ENCODE measurements at regions not wholly inside any gene's neighbourhood (a gene's known extent, or its start where the extent isn't known, plus 50 kb on each side); places are given as distances from the start of the nearest gene placed in this dataset.

- no peak for DNase-seq (ENCODE audit: low read depth)
Observed at GRCh38 chr4:15232366-15233263, 195.2 kb upstream of the C1QTNF7 start.

DNA sequence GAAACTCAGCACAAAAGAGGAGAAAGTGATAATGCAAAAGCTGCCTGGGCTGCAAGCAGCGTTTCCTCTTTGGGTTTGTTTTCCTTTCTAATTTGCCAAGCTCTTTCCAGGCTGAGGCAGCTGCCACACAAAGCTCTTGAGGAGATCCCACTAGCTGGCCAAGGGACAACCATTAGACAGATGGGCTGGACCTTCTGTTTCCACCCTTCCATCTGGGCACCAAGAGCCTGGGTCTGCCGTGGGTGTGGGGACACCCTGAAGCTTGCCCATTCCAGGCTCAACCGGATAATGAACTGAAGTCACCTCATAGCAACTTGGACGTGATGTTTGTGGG is 194.6 kb upstream of the C1QTNF7 start:
- no peak for DNase-seq (ENCODE audit: low read depth)

DNA sequence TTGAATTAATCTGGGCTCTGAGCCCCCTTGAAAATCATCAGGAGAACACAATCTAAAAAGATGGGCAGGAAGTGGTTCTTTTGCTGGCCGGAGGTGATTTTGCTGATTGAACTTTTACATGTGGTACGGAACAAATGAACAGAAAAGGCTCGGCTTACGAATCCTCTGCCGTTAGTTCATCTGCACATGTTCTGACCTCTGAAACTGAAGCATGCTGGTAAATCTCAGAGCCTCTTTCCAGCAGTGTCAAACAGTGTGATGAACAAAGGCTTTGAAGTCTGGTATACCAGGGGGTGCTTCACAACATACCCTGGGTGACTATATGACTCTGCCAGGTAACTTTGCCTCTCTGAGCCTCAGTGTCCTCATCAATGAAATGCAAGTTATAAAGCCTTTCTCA is 194.2 kb upstream of the C1QTNF7 start:
- no peak for DNase-seq (ENCODE audit: low read depth)

DNA sequence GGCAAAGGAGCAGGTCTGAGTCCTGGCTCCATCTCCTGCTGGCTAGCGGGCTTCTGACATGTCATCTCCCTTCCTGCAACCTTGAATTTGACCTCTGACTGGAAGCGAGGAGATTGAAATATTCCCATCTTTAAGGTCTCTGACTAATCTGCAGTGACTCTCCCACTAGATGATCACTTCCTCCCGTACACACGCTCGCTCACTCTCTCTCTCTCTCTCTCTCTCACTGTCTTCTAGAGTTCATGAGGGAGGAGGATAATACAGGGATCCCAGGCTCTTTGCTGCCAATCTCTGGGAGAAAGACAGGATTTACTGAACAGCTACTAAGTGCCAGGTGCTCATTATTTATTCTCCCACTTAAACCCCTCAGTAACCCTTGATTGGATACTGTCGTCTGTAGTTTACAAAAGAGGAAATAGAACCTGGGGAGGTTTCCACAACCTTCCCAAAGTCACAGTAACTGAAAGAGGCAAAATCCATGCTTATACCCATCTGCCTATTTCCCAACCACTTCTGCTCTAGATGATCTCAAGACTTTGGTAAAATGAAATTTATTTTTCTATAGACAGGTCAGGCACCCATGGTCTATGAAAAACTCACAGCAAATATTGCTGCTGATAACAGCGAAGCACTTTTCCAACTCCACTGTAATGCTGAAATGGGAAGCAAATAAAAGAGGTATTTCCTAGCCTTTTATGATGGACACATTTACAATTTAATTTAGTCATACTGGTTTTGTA is 193.5 kb upstream of the C1QTNF7 start:
- no peak for DNase-seq (ENCODE audit: low read depth)

GRCh38 chr4:15234856-15235126 is 193.0 kb upstream of the C1QTNF7 start:
- DNase-seq (ENCODE audit: low read depth) = no peak

GRCh38 chr4:15235135-15235534 is 192.7 kb upstream of the C1QTNF7 start:
- DNase-seq (ENCODE audit: low read depth) = no peak

- no peak for DNase-seq (ENCODE audit: low read depth)
Observed at GRCh38 chr4:15237648-15238230, 190.1 kb upstream of the C1QTNF7 start.

DNA sequence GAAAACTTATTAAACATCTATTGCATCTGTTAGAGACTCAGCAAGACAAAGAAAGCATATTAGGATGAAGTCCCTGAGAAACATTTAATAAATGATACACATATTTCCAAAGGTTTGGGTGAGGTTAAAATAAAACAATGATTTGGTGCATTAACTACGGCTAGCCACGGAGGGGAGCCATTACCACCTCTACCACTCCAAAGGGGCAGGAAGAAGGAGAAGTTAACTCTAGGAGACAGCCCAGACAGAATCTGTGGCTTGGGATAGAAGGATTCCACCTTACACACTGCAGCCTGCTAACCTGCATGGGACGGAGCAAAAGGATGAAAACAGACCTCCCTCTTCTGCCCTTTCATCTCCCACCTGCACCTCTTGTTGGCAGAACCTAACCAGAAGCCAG is 189.1 kb upstream of the C1QTNF7 start:
- no peak for DNase-seq (ENCODE audit: low read depth)

DNA sequence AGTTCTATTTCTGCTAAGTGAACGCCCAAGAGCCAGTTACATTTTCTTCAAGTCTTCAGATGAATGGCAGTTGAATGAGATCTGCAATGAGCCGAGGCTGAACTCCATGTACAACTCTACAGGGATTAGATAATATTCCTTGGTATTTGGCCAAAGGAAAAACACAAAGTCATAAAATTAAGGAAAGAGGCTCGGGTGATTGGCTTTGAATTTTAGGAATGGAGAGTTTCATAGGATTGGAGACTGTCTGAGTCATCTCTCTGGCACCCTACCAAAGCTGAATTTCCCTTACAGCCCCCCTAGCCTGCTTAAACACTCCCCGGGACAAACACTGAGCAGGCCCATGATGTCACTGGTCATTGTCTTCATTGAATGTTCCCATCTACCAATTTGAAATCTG is 188.0 kb upstream of the C1QTNF7 start:
- DNase-seq (ENCODE audit: low read depth) = no peak

DNA sequence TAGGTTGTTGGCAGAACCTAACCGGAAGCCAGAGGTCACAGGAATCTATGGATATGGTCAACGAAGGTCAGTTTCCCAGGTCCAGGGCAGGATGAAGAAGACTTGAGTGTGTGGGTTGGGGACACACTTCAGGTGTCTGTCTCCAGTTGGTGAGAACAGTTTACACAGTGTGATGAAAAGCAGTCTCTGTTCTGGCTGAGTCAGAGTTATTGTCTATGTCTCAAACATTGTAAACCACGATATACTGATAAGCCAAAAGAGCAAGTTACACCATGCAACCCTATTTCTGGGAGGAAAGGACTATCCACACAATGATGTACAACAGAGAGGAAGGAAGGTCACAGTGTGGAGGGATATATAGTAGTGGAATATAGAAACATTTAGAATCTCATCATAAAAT is 187.1 kb upstream of the C1QTNF7 start:
- no peak for DNase-seq (ENCODE audit: low read depth)

DNA sequence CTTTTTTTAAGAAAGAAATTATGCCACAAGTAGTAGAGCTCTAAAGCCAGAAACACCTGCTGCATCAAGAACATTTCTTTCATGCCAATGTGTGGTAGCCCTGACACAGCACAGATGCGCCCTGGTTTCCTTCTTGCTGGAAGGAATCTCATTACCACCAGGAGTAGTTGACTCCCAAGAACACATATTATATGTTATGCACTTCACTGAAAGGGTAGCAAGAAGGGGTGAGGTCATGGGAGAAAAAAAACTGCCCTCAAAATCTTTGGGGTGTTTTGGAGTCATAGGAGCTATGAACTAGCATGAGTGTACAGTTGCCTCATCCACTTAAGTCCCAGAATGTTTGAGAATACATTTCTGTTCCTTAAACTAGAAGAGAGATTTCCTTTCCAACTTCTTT is 185.8 kb upstream of the C1QTNF7 start:
- no peak for DNase-seq (ENCODE audit: low read depth)

DNA sequence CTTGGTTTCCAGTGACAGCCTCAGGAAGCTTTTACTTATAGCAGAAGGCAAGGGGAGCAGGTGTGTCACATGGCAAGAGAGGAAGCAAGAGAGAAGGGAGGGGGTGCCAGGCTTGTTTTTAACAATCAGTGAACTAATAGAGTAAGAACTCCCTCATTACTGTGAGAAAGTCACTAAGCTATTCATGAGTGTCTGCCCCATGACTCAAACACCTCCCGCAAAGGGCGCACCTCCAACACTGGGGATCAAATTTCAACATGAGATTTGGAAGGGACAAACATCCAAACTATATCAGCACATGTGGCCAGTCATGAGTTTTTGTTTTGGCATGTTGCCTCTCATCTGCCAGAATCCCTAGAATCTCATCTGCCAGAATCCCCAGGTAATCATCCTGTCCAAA is 183.5 kb upstream of the C1QTNF7 start:
- no peak for DNase-seq (ENCODE audit: low read depth)

DNA sequence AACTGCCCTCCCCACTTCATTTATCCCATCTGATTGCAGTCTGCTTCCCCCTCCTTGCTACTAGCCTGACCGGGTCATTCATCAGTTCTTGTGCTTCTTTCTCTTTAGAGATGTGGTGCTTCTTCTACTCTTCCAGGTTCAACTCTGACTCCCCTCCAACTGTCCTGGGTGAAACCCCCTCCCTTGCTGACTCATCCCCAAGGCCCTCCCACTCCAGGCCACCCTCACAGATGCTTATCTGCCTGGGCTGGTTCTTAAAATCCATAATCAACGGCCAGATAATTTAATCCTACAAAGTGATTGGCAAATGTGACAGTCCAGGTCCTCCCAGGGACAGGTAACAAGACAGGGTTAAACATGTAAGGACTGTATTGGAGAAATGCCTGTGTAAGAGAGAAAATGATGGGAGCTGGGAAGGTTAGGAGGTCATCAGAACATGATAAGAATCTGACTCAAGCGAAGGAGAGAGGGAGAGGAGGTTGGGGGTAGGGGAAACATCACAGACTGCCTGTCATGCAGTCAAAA is 182.8 kb upstream of the C1QTNF7 start:
- DNase-seq (ENCODE audit: low read depth) = no peak

GRCh38 chr4:15250021-15250441 is 177.8 kb upstream of the C1QTNF7 start:
- DNase-seq (ENCODE audit: low read depth) = no peak

DNA sequence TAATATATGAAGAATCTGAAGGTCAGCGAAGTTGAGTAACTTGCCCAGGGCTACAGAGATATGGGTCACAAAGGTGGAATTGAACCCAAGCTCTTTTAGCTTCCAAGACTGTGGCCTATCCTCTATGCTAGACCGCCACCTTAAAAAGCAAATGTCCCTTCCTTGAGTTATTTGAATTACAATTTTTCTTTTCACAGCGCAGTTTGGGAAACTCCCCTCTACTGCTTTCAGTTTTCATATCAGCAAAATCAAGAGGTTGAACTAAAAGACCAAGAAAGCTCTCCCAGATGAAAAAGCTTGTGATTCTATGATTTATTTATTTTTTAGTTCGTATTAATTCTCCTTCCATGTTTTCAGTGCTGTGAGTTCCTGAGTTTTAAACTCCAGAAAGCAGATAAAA is 174.5 kb upstream of the C1QTNF7 start:
- no peak for DNase-seq (ENCODE audit: low read depth)

GRCh38 chr4:15254236-15254880 is 173.5 kb upstream of the C1QTNF7 start:
- DNase-seq (ENCODE audit: low read depth) = no peak

- DNase-seq (ENCODE audit: low read depth) = no peak
Observed at GRCh38 chr4:15255537-15255936, 172.3 kb upstream of the C1QTNF7 start.

DNA sequence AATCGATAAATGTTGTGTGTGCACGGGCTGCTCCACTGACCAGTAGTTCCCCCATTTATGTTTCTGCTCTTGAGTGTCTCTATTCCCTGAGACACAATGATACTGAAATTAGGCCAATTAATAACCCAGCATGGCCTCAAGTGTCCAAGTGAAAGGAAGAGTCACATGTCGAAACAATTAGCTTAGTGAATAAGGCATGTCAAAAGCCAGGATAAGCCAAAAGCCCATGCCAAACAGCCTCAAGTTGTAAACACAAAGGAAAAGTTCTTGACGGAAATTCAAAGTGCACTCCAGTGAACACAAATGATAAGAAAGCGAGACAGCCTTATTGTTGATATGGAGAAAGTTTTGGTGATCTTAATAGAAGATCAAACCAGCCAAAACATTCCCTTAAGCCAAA is 167.1 kb upstream of the C1QTNF7 start:
- DNase-seq (ENCODE audit: low read depth) = no peak

- DNase-seq (ENCODE audit: low read depth) = no peak
Observed at GRCh38 chr4:15262396-15262795, 165.4 kb upstream of the C1QTNF7 start.

- DNase-seq (ENCODE audit: low read depth) = no peak
Observed at GRCh38 chr4:15270201-15270600, 157.6 kb upstream of the C1QTNF7 start.

- DNase-seq (ENCODE audit: low read depth) = no peak
Observed at GRCh38 chr4:15286041-15286440, 141.8 kb upstream of the C1QTNF7 start.

GRCh38 chr4:15291122-15291521 is 136.7 kb upstream of the C1QTNF7 start:
- DNase-seq (ENCODE audit: low read depth) = no peak

DNA sequence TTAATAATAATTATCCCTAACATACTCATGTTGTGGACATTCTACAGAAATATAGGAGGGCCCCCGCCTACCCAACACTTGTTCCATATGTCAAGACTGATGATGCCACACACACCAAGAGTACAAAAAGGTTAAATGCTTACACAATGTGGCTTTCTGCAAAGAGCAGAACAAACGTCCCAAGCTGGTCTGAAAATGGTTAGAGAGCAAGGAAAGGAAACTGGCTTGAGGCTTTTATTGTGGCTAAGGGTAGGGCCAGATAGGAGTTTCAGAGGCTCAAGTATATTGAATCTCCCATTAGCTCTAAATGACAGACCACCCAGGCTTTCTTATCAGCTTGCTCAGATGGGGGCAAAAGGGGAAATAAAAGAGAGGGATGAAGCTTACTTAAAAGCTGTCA is 134.1 kb upstream of the C1QTNF7 start:
- no peak for DNase-seq (ENCODE audit: low read depth)
